HG02678 (cell line): ENCODE measurements at regions not wholly inside any gene's neighbourhood (a gene's known extent, or its start where the extent isn't known, plus 50 kb on each side); places are given as distances from the start of the nearest gene placed in this dataset.
"Not testable (repeated sequence)": the region's sequence is repeated elsewhere in the genome, so short reads cannot be mapped to it uniquely, and the experiment has no call there.

ENCODE experiments used
- ATAC-seq: cut with Tn5 transposase; IDR thresholded peaks from one replicate; pipeline ENCODE4 v1.9.1; 2021; ENCODE audit warnings: mild to moderate bottlenecking, moderate library complexity; ENCODE audit not compliant: unreplicated experiment

- ATAC-seq = not testable (repeated sequence)
Measured at GRCh38 chr20:47847220-47847619, 61.9 kb upstream of the SULF2 start.

- ATAC-seq = not testable (repeated sequence)
Measured at GRCh38 chr20:47846651-47847050, 61.4 kb upstream of the SULF2 start.

GRCh38 chr20:47845382-47845977 lies 60.2 kb upstream of the SULF2 start:
- not testable (repeated sequence) for ATAC-seq

GRCh38 chr20:47844568-47844906 lies 59.3 kb upstream of the SULF2 start:
- not testable (repeated sequence) for ATAC-seq

- ATAC-seq = no peak
Measured at GRCh38 chr20:47843886-47844567, 58.7 kb upstream of the SULF2 start.

- not testable (repeated sequence) for ATAC-seq
Measured at GRCh38 chr20:47842950-47843349, 57.7 kb upstream of the SULF2 start.

- not testable (repeated sequence) for ATAC-seq
Measured at GRCh38 chr20:47842004-47842403, 56.7 kb upstream of the SULF2 start.

- ATAC-seq = not testable (repeated sequence)
Measured at GRCh38 chr20:47836256-47836817, 51.1 kb upstream of the SULF2 start.
